H1 (cell line): ENCODE measurements at regions not wholly inside any gene's neighbourhood (a gene's known extent, or its start where the extent isn't known, plus 50 kb on each side); places are given as distances from the start of the nearest gene placed in this dataset.
A peak's percentile ranks its signal among the peaks of the same experiment; 100 is the strongest.

Experiments used
- CTCF ChIA-PET: fragments of 300-600 bp; sonication (Branson Sonifier 250); formaldehyde crosslinking; loops from one replicate; lab custom pipeline; 2021; ENCODE audit not compliant: partially characterized antibody; lab: Charles Lee
- POLR2A ChIA-PET: fragments of 300-600 bp; sonication (Branson Sonifier 250); formaldehyde crosslinking; loops from one replicate; lab custom pipeline; 2021; ENCODE audit warnings: inconsistent platforms; ENCODE audit not compliant: partially characterized antibody; lab: Charles Lee
- DNase-seq, 2 experiments: peaks; one replicate each; pipeline versions ENCODE4 v3.0.0 to v3.0.0-alpha.2; 2010 to 2022; ENCODE audit warnings: low spot score in 2 of 2, low read depth in 1 of 2, mixed read lengths in 1 of 2
- FAIRE-seq: peaks from 2 replicates; lab custom pipeline; 2011; peaks lifted over from hg19 to GRCh38; lab: Jason Lieb, UNC
- H2AFZ ChIP-seq: 2 replicates; pipeline ENCODE4 v1.8.1; 2012; ENCODE audit warnings: low read length, inconsistent platforms
- H2AK5ac ChIP-seq: 2 replicates; pipeline ENCODE4 v1.6.1; 2013; ENCODE audit warnings: low read depth, low read length
- H2BK120ac ChIP-seq: replicated peaks from 2 replicates; pipeline ENCODE3; 2013; ENCODE audit warnings: low read depth, low read length, inconsistent platforms
- H2BK12ac ChIP-seq: 2 replicates; pipeline ENCODE4 v1.6.1; 2013; ENCODE audit warnings: low read depth, low read length
- H2BK15ac ChIP-seq: 2 replicates; pipeline ENCODE4 v1.6.1; 2013; ENCODE audit warnings: low read length
- H2BK20ac ChIP-seq: 2 replicates; pipeline ENCODE4 v1.6.1; 2013; ENCODE audit warnings: low read length
- H2BK5ac ChIP-seq: 2 replicates; pipeline ENCODE4 v1.6.1; 2013; ENCODE audit warnings: low read depth, low read length
- H3K14ac ChIP-seq: 2 replicates; pipeline ENCODE4 v1.6.1; 2013; ENCODE audit warnings: inconsistent platforms; ENCODE audit not compliant: insufficient read length
- H3K18ac ChIP-seq: 2 replicates; pipeline ENCODE4 v1.6.1; 2013; ENCODE audit warnings: low read length; ENCODE audit errors: extremely low read depth
- H3K23ac ChIP-seq: 2 replicates; pipeline ENCODE4 v1.6.1; 2013; ENCODE audit warnings: inconsistent platforms; ENCODE audit not compliant: insufficient read length
- H3K23me2 ChIP-seq: 2 replicates; pipeline ENCODE4 v1.6.1; 2013; ENCODE audit warnings: low read depth, low read length
- H3K27ac ChIP-seq: 2 replicates; pipeline ENCODE4 v1.6.1; 2011; ENCODE audit warnings: low read depth, low read length, inconsistent platforms
- H3K27me3 ChIP-seq, 4 experiments: replicated peaks in 1 of 4; 1 replicate in 1 of 4; 2 replicates in 3 of 4; pipeline versions ENCODE4 v1.6.1 to v1.8.1; 2011 to 2013; ENCODE audit warnings: low read length in 3 of 4, mild to moderate bottlenecking in 3 of 4, inconsistent platforms in 2 of 4, mixed read lengths in 2 of 4, moderate library complexity in 1 of 4; ENCODE audit not compliant: control insufficient read depth in 3 of 4, insufficient read depth in 3 of 4; ENCODE audit errors: extremely low read depth in 1 of 4
- H3K36me3 ChIP-seq, 4 experiments: 2 replicates each; pipeline versions ENCODE4 v1.6.1 to v1.8.1; 2011 to 2013; ENCODE audit warnings: mild to moderate bottlenecking in 4 of 4, low read length in 3 of 4, moderate library complexity in 2 of 4, control low read depth in 1 of 4, inconsistent platforms in 1 of 4; ENCODE audit not compliant: insufficient read depth in 4 of 4, control insufficient read depth in 2 of 4
- H3K4ac ChIP-seq: replicated peaks from 2 replicates; pipeline ENCODE3; 2013; ENCODE audit warnings: low read length, low read depth, mixed read lengths, inconsistent platforms; ENCODE audit not compliant: insufficient read length
- H3K4me1 ChIP-seq, 4 experiments: replicated peaks in 1 of 4; 1 replicate in 1 of 4; 2 replicates in 3 of 4; pipeline versions ENCODE4 v1.6.1 to v1.8.1; 2011 to 2013; ENCODE audit warnings: low read length in 3 of 4, inconsistent platforms in 2 of 4, mixed read lengths in 1 of 4; ENCODE audit not compliant: insufficient read depth in 4 of 4, control insufficient read depth in 3 of 4
- H3K4me2 ChIP-seq, 2 experiments: 2 replicates each; pipeline versions ENCODE4 v1.6.1 to v1.8.1; 2011 to 2013; ENCODE audit warnings: low read depth in 2 of 2, low read length in 2 of 2, control low read depth in 1 of 2, inconsistent platforms in 1 of 2, mild to moderate bottlenecking in 1 of 2; ENCODE audit not compliant: insufficient read depth in 1 of 2
- H3K4me3 ChIP-seq, 4 experiments: fragments of 200-600, 300-600 bp in 1 of 4; sonication (generic), shearing (Covaris generic), sonication (Bioruptor Twin) in 1 of 4; 2 replicates each; pipeline versions ENCODE4 v1.5.1 to v1.8.1; 2011 to 2016; ENCODE audit warnings: low read length in 4 of 4, low read depth in 3 of 4, control low read depth in 2 of 4, inconsistent platforms in 2 of 4, mild to moderate bottlenecking in 2 of 4, mixed read lengths in 1 of 4, moderate library complexity in 1 of 4; ENCODE audit not compliant: insufficient read depth in 2 of 4; ENCODE audit errors: extremely low read depth in 1 of 4
- H3K56ac ChIP-seq: replicated peaks from 2 replicates; pipeline ENCODE3; 2013; ENCODE audit warnings: low read depth, mild to moderate bottlenecking, mixed read lengths, low read length, inconsistent platforms; ENCODE audit not compliant: insufficient read length
- H3K79me1 ChIP-seq: 2 replicates; pipeline ENCODE4 v1.6.1; 2013; ENCODE audit warnings: low read depth, low read length, control low read depth
- H3K79me2 ChIP-seq, 2 experiments: 2 replicates each; pipeline versions ENCODE4 v1.6.1 to v1.8.1; 2012 to 2013; ENCODE audit warnings: low read length in 2 of 2, mild to moderate bottlenecking in 2 of 2, inconsistent platforms in 1 of 2; ENCODE audit not compliant: insufficient read depth in 2 of 2, control insufficient read depth in 1 of 2
- H3K9ac ChIP-seq, 4 experiments: replicated peaks in 1 of 4; 1 replicate in 1 of 4; 2 replicates in 3 of 4; pipeline versions ENCODE4 v1.6.1 to v1.8.1; 2011 to 2013; ENCODE audit warnings: low read depth in 3 of 4, low read length in 3 of 4, control low read depth in 2 of 4, mild to moderate bottlenecking in 2 of 4, moderate library complexity in 2 of 4, inconsistent platforms in 1 of 4; ENCODE audit errors: extremely low read depth in 1 of 4
- H3K9me3 ChIP-seq, 2 experiments: 2 replicates each; pipeline versions ENCODE4 v1.6.1 to v1.8.1; 2012 to 2013; ENCODE audit warnings: mild to moderate bottlenecking in 2 of 2, moderate library complexity in 2 of 2, control low read depth in 1 of 2, inconsistent platforms in 1 of 2, low read depth in 1 of 2, low read length in 1 of 2, mixed read lengths in 1 of 2; ENCODE audit not compliant: insufficient read depth in 2 of 2
- H4K20me1 ChIP-seq, 2 experiments: replicated peaks in 1 of 2; 2 replicates each; pipeline versions ENCODE3 to v1.8.1; 2011 to 2013; ENCODE audit warnings: inconsistent platforms in 2 of 2, low read length in 2 of 2, mild to moderate bottlenecking in 1 of 2; ENCODE audit not compliant: insufficient read depth in 2 of 2, control insufficient read depth in 1 of 2
- H4K5ac ChIP-seq: 2 replicates; pipeline ENCODE4 v1.6.1; 2013; ENCODE audit warnings: low read length, low read depth, mixed read lengths, inconsistent platforms; ENCODE audit not compliant: insufficient read length
- H4K8ac ChIP-seq: 2 replicates; pipeline ENCODE4 v1.8.0; 2013; ENCODE audit warnings: mild to moderate bottlenecking, moderate library complexity, low read length, inconsistent platforms; ENCODE audit not compliant: insufficient read depth; ENCODE audit errors: extremely low read depth
- H4K91ac ChIP-seq: replicated peaks from 2 replicates; pipeline ENCODE3; 2013; ENCODE audit warnings: low read length, mixed read lengths, inconsistent platforms; ENCODE audit not compliant: insufficient read length
- GTF2F1 ChIP-seq: IDR thresholded peaks from 2 replicates; pipeline ENCODE4 v1.6.1; 2012; ENCODE audit warnings: low read depth, low read length, improper control_type of control experiment, borderline replicate concordance
- RAD21 ChIP-seq, 2 experiments: IDR thresholded peaks in 1 of 2; conservative IDR thresholded peaks in 1 of 2; 2 replicates each; pipeline ENCODE4 v1.6.1; 2011; ENCODE audit warnings: low read depth in 2 of 2, low read length in 2 of 2, improper control_type of control experiment in 1 of 2, inconsistent platforms in 1 of 2, mild to moderate bottlenecking in 1 of 2, moderate library complexity in 1 of 2
- SIN3A ChIP-seq, 2 experiments: IDR thresholded peaks in 1 of 2; conservative IDR thresholded peaks in 1 of 2; 2 replicates each; pipeline ENCODE4 v1.6.1; 2011 to 2012; ENCODE audit warnings: low read length in 2 of 2, improper control_type of control experiment in 1 of 2, low read depth in 1 of 2, mild to moderate bottlenecking in 1 of 2
- WGBS, 2 experiments: shearing (Covaris generic) in 1 of 2; methylation state at CpG; one replicate each; pipeline versions ENCODE4 v1.1.6 to v1.1.7; 2013 to 2015; ENCODE audit warnings: low lambda C conversion rate in 2 of 2, mixed read lengths in 2 of 2, inconsistent platforms in 1 of 2, low coverage in 1 of 2, missing lambda C conversion rate in 1 of 2; ENCODE audit not compliant: insufficient replicate concordance in 2 of 2, insufficient coverage in 1 of 2, insufficient read length in 1 of 2; ENCODE audit errors: extremely low coverage in 1 of 2, missing lambda C conversion rate in 1 of 2; 5-methylcytosine and 5-hydroxymethylcytosine counted together
- TF ChIP-seq, protein P1 (sequence below), 3 experiments: IDR thresholded peaks; 1 replicate in 2 of 3; 2 replicates in 1 of 3; pipeline versions ENCODE4 v1.5.1 to v1.6.1; 2011; ENCODE audit warnings: low read length in 3 of 3, mild to moderate bottlenecking in 3 of 3, inconsistent platforms in 2 of 3, low read depth in 1 of 3, moderate library complexity in 1 of 3; ENCODE audit not compliant: insufficient read depth in 1 of 3; ENCODE audit errors: control extremely low read depth in 1 of 3

DNA sequence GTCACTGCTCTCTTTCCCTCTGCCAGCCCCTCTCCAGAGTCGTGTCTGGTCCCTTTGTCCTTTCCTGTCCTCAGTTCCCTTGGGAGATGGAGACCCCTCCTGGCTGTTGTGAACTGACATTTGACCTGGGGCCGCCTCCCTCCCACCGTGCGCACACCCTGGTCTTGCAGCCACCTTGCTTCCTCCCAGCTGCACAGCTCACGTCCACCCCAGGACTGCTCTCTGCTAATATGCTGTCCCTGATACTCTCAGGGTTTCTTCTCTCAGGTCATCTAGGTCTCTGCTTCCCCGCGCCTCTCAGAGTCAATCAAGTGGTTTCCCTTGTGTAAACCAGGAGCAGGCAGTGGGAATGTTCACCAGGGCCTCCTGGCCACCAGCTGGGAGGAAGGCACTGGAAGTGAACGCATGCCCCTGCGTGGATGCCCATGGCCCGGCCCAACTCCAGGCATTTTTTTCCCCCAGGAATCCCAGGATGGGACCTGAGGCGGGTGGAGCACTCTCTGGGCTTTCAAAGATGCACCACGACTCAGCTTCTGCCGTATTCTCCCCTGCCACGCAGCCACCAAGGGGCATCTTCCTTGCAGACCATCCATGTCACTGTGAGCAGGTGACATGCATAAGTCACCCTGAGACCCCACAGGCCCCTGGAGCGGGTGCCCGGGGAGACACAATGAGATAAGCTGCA is 142.4 kb downstream of the OLFM1 start:
- Histone ChIP-seq H4K91ac (no peak overlapping the region), H3K56ac (no peak overlapping the region), H2AFZ (no peak overlapping the region), H3K36me3 (no peaks in the 10 kb centered on the region; a peak in 1 of 8 replicates), H3K4ac (no peak overlapping the region), H3K79me1 (no peaks in the 10 kb centered on the region), H2BK5ac (no peak overlapping the region), H3K23me2 (peaks cover 9% of the 10 kb centered on the region), H3K14ac (no peak overlapping the region), H3K4me3 (no peak overlapping the region), H3K27ac (no peak overlapping the region), H4K20me1 (peaks cover 0 to 11% of the 10 kb centered on the region in 2 experiments), H3K4me2 (no peak overlapping the region), H2BK120ac (no peak overlapping the region), H2BK15ac (no peak overlapping the region), H3K9ac (no peak overlapping the region), H3K4me1 (peaks cover 0 to 7% (median 0%) of the 10 kb centered on the region in 4 experiments; a peak in 2 of 7 replicates), H2AK5ac (0 out of 2 replicates have a peak overlapping the region, but pooled peaks have one; percentile 39), H4K8ac (no peak overlapping the region), H3K18ac (no peak overlapping the region), H3K23ac (no peak overlapping the region), H2BK20ac (no peak overlapping the region), H4K5ac (no peak overlapping the region), H3K27me3 (no peaks in the 10 kb centered on the region; a peak in 1 of 7 replicates), H3K79me2 (no peaks in the 10 kb centered on the region), H3K9me3 (peaks cover 0 to 3% of the 10 kb centered on the region in 2 experiments; a peak in 1 of 4 replicates), H2BK12ac (peak overlapping the region; percentile 39; the same call in 1 of the 2 replicates)
- DNase-seq, result no peak
- POLR2A ChIA-PET, result no interaction called here
- CTCF ChIA-PET, result interaction anchor here (0.8 to 1.5 kb wide), 6 partner anchors 8 to 223 kb away, joined by 3 to 9 read pairs (median 4); no protein-coding TSS in a partner anchor
- FAIRE-seq, result no peak
- WGBS, 2 experiments, result 84% methylated on average over 16 of the region's 16 CpGs; no CpG with 5 or more reads in 1 of the 2 experiments
- no peak for TF ChIP-seq SIN3A (conservative IDR thresholded peaks at IDR 0.05 in 1 of 2, IDR thresholded peaks at IDR 0.05 in 1 of 2; ENCODE audit: low read depth in 1 of 2, low read length in 2 of 2)
- TF ChIP-seq GTF2F1, result no peak
- TF ChIP-seq, protein P1, sequence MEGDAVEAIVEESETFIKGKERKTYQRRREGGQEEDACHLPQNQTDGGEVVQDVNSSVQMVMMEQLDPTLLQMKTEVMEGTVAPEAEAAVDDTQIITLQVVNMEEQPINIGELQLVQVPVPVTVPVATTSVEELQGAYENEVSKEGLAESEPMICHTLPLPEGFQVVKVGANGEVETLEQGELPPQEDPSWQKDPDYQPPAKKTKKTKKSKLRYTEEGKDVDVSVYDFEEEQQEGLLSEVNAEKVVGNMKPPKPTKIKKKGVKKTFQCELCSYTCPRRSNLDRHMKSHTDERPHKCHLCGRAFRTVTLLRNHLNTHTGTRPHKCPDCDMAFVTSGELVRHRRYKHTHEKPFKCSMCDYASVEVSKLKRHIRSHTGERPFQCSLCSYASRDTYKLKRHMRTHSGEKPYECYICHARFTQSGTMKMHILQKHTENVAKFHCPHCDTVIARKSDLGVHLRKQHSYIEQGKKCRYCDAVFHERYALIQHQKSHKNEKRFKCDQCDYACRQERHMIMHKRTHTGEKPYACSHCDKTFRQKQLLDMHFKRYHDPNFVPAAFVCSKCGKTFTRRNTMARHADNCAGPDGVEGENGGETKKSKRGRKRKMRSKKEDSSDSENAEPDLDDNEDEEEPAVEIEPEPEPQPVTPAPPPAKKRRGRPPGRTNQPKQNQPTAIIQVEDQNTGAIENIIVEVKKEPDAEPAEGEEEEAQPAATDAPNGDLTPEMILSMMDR (IDR thresholded peaks at IDR 0.05; ENCODE audit: control extremely low read depth in 1 of 3, insufficient read depth in 1 of 3, low read depth in 1 of 3, low read length in 3 of 3), result peak in 2 of 3 experiments; percentile 21 to 30; a peak in 2 of 4 replicates
- TF ChIP-seq RAD21 (IDR thresholded peaks at IDR 0.05 in 1 of 2, conservative IDR thresholded peaks at IDR 0.05 in 1 of 2; ENCODE audit: low read depth in 2 of 2, low read length in 2 of 2), result peak; percentile 60 to 63
